HEK293T (cell line): ENCODE measurements at regions not wholly inside any gene's neighbourhood (a gene's known extent, or its start where the extent isn't known, plus 50 kb on each side); places are given as distances from the start of the nearest gene placed in this dataset.

Source experiments
- CTCF ChIA-PET: fragments of 350-600 bp; formaldehyde crosslinking; extraction: SDS; loops from one replicate; lab custom pipeline; 2021; ENCODE audit warnings: antibody characterized with exemption, inconsistent platforms; lab: Yijun Ruan, JAX
- POLR2A ChIA-PET: fragments of 350-600 bp; formaldehyde crosslinking; extraction: SDS; loops from one replicate; lab custom pipeline; 2020; ENCODE audit warnings: antibody characterized with exemption, inconsistent platforms; lab: Yijun Ruan, JAX
- DNase-seq: peaks from one replicate; pipeline ENCODE4 v3.0.0; 2012; ENCODE audit warnings: mixed read lengths; ENCODE audit errors: extremely low spot score
- ARNT ChIP-seq: fragments of 450-650 bp; IDR thresholded peaks from 2 replicates; pipeline ENCODE4 v1.6.1; 2017; ENCODE audit warnings: mild to moderate bottlenecking
- BHLHE40 ChIP-seq: fragments of 450-650 bp; IDR thresholded peaks from 2 replicates; pipeline ENCODE4 v1.6.1; 2016; ENCODE audit warnings: mild to moderate bottlenecking, moderate library complexity, borderline replicate concordance
- CTBP1 ChIP-seq: fragments of 450-650 bp; IDR thresholded peaks from 2 replicates; pipeline ENCODE4 v1.6.1; 2016; ENCODE audit warnings: borderline replicate concordance
- ELF4 ChIP-seq: fragments of 450-650 bp; IDR thresholded peaks from 2 replicates; pipeline ENCODE4 v1.6.1; 2017; ENCODE audit warnings: antibody characterized with exemption
- FOXA1 ChIP-seq: fragments of 450-650 bp; IDR thresholded peaks from 2 replicates; pipeline ENCODE4 v1.6.1; 2016; ENCODE audit warnings: mild to moderate bottlenecking
- FOXK2 ChIP-seq: fragments of 450-650 bp; IDR thresholded peaks from 2 replicates; pipeline ENCODE4 v1.6.1; 2016; ENCODE audit warnings: mild to moderate bottlenecking
- FOXM1 ChIP-seq: fragments of 450-650 bp; IDR thresholded peaks from 2 replicates; pipeline ENCODE4 v1.6.1; 2017; ENCODE audit warnings: mild to moderate bottlenecking, borderline replicate concordance
- HDGF ChIP-seq: fragments of 450-650 bp; IDR thresholded peaks from 2 replicates; pipeline ENCODE4 v1.6.1; 2017; ENCODE audit warnings: antibody characterized with exemption, borderline replicate concordance
- L3MBTL2 ChIP-seq: fragments of 450-650 bp; conservative IDR thresholded peaks from 2 replicates; pipeline ENCODE4 v1.6.1; 2016; ENCODE audit warnings: mild to moderate bottlenecking
- LEF1 ChIP-seq: fragments of 450-650 bp; IDR thresholded peaks from 2 replicates; pipeline ENCODE4 v1.6.1; 2017; ENCODE audit warnings: mild to moderate bottlenecking, borderline replicate concordance
- NFRKB ChIP-seq: fragments of 450-650 bp; IDR thresholded peaks from 2 replicates; pipeline ENCODE4 v1.6.1; 2016; ENCODE audit warnings: mild to moderate bottlenecking, moderate library complexity
- SP1 ChIP-seq: fragments of 450-650 bp; IDR thresholded peaks from 2 replicates; pipeline ENCODE4 v1.6.1; 2017
- SUZ12 ChIP-seq: fragments of 450-650 bp; IDR thresholded peaks from 2 replicates; pipeline ENCODE4 v1.6.1; 2016; ENCODE audit warnings: mild to moderate bottlenecking
- TARDBP ChIP-seq: fragments of 450-650 bp; IDR thresholded peaks from 2 replicates; pipeline ENCODE4 v1.6.1; 2016
- ZNF384 ChIP-seq: fragments of 450-650 bp; IDR thresholded peaks from 2 replicates; pipeline ENCODE4 v1.6.1; 2016
- TF ChIP-seq, protein P1 (sequence below): fragments of 450-650 bp; IDR thresholded peaks from 2 replicates; pipeline ENCODE4 v1.6.1; 2016

DNA sequence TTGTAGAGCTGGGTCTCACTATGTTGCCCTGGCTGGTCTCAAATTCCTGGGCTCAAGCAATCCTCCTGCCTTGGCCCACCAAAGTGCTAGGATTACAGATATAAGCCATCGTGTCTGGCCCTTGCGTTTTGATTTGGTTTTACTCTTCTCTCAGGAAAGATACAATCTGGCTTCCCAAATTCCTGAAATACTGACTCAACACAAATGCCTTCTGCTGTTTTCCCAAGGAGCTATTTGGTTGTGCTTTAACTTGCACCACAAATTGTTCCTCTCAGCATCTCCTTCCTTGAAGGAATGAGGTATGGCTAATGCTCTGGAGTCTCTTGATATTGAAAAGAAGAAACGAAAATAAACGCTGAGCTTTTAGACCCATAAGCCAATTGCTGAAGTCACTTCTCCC lies 110.0 kb upstream of the PAX6 start:
- TF ChIP-seq FOXM1 (no peak), NFRKB (no peak), SUZ12 (no peak), CTBP1 (no peak), ELF4 (no peak)
- TF ChIP-seq, protein P1, sequence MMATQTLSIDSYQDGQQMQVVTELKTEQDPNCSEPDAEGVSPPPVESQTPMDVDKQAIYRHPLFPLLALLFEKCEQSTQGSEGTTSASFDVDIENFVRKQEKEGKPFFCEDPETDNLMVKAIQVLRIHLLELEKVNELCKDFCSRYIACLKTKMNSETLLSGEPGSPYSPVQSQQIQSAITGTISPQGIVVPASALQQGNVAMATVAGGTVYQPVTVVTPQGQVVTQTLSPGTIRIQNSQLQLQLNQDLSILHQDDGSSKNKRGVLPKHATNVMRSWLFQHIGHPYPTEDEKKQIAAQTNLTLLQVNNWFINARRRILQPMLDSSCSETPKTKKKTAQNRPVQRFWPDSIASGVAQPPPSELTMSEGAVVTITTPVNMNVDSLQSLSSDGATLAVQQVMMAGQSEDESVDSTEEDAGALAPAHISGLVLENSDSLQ, result no peak
- no peak for DNase-seq
- ChIA-PET CTCF (interaction anchor here (0.6 kb wide), 1 partner anchor 406 kb away, joined by 4 read pairs; no protein-coding TSS in a partner anchor), POLR2A (no interaction called here)

DNA sequence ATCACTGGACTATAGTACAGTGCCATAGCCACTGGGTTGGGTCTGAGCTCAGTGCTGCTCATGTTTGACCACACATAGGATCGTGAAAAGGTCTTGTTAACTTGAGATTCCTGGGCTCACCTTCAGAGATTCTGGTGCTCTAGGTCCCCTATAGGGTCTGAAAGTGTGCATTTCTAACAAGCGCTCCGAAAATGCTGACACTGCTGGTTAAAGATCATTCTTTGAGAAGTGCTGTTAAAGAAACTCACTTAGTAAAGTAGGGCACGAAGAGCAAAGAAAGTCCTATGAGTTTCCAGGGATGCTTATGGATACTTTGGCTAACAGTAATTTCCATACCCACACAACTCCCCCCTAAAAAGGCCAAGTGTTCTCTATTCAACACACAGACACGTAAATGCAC lies 108.1 kb upstream of the PAX6 start:
- POLR2A ChIA-PET, result no interaction called here
- CTCF ChIA-PET, result no interaction called here

DNA sequence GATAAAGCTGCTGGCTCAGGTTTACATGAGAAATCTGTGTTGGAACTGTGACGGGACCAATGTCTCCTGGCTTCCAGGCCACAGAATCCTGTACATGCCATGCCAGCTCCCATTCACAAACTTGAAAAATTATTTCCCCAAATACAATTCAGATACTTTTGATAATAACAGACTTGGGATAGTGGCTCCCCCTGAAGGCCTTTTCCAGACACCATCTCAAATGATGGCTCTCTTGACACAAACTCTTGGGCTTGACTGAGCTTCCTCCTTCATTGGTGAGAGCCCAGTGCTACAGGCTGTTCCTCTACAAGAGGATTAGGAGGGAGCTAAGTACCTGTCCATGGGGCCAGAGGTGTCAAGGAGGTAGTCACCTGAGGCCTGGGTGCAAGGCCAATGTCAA lies 104.7 kb upstream of the PAX6 start:
- CTCF ChIA-PET, result interaction anchor here (0.6 to 1.3 kb wide), 2 partner anchors 12 to 278 kb away, joined by 3 to 6 read pairs; no protein-coding TSS in a partner anchor
- POLR2A ChIA-PET, result no interaction called here

More for the DNA sequence above, 108.1 kb upstream of the PAX6 start:
- TF ChIP-seq TARDBP (no peak), FOXA1 (no peak), FOXM1 (no peak), ELF4 (no peak), L3MBTL2 (no peak), SP1 (no peak), NFRKB (no peak)
- no peak for DNase-seq

DNA sequence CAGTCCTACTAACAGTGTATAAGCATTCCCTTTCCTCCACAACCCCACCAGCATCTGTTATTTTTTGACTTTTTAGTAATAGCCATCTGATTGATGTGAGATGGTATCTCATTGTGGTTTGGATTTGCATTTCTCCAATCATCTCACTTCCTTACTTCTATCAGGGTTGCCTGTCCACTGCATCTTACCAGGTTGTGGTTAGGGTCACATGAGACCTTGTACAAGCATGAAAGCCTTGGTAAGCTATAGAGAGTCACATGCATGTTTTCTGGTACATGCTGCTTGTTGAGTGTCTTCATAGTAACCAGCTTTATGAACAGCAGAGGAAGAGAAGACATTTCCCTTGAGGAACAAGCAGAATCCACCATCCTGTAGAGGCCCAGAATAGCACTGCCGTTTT lies 102.9 kb upstream of the PAX6 start:
- TF ChIP-seq SUZ12 (no peak), BHLHE40 (no peak)
- POLR2A ChIA-PET, result no interaction called here
- CTCF ChIA-PET, result no interaction called here
- DNase-seq, result no peak

More for the DNA sequence above, 104.7 kb upstream of the PAX6 start:
- TF ChIP-seq ARNT, result no peak
- TF ChIP-seq ZNF384, result no peak
- TF ChIP-seq NFRKB, result no peak
- no peak for TF ChIP-seq BHLHE40
- TF ChIP-seq LEF1, result no peak
- TF ChIP-seq L3MBTL2, result no peak
- no peak for TF ChIP-seq HDGF
- TF ChIP-seq SP1, result no peak
- TF ChIP-seq FOXM1, result no peak
- TF ChIP-seq, protein P1, result no peak
- no peak for TF ChIP-seq ELF4
- no peak for TF ChIP-seq CTBP1
- no peak for TF ChIP-seq TARDBP
- no peak for TF ChIP-seq FOXK2
- DNase-seq, result no peak

DNA sequence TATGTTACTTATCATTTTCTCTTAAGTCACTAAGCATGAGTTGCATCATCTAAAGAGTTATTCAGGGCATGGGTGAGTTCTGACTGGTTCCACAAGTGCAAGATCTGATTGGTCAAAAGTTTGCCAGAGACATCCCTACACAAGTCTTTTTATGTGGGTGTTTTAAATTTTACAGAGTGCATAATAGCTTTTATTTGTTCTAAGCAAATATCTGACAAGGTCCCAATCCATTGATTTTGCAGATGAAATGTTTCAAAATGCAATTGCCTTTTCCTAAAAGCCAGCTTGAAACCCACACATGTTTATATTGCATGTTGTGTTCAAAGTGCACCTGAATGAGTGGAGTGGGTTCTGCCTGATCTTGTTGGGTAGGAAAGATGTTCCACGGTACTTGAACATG lies 101.7 kb upstream of the PAX6 start:
- ChIA-PET POLR2A (no interaction called here), CTCF (no interaction called here)
- no peak for DNase-seq
- TF ChIP-seq FOXA1, result no peak
- TF ChIP-seq, protein P1, result no peak

DNA sequence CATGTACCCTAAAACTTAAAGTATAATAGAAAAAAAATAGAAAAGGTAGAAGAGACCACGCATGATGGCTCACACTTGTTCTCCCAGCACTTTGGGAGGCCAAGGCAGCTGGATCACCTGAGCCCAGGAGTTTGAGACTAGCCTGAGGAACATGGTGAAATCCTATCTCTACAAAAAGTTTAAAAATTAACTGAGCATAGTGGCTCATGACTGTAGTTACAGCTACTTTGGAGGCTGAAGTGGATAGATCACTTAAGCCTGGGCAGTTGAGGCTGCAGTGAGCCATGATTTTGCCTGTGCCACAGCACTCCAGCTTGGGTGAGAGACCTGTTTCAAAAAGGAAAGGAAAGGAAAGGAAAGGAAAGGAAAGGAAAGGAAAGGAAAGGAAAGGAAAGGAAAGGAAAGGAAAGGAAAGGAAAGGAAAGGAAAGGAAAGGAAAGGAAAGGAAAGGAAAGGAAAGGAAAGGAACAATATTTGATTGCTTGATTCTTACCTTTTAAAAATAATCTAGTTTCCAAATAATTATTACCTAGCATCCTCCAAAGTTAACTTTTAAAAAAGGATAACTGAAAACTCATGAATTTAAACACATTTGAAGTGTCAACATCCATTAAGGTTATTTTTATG lies 99.9 kb upstream of the PAX6 start:
- CTCF ChIA-PET, result interaction anchor here (0.7 kb wide), 1 partner anchor 950 kb away, joined by 6 read pairs; no protein-coding TSS in a partner anchor
- DNase-seq, result no peak
- TF ChIP-seq SUZ12 (no peak), TARDBP (no peak), SP1 (no peak), FOXK2 (no peak), LEF1 (no peak), FOXA1 (no peak)
- TF ChIP-seq, protein P1, result no peak
- POLR2A ChIA-PET, result no interaction called here
